ACC112 (cell line): ENCODE measurements at regions not wholly inside any gene's neighbourhood (a gene's known extent, or its start where the extent isn't known, plus 50 kb on each side); places are given as distances from the start of the nearest gene placed in this dataset.
"Not testable (repeated sequence)": the region's sequence is repeated elsewhere in the genome, so short reads cannot be mapped to it uniquely, and the experiment has no call there.

Experiments
- H2AFZ ChIP-seq: fragments of 200-600 bp; sonication (generic); one replicate; pipeline ENCODE4 v1.6.0; 2017; ENCODE audit warnings: antibody characterized with exemption, low read length; ENCODE audit not compliant: unreplicated experiment
- H3K27ac ChIP-seq: fragments of 200-600 bp; sonication (generic); 2 replicates; pipeline ENCODE4 v1.5.1; 2014; ENCODE audit warnings: low read depth, mild to moderate bottlenecking, antibody characterized with exemption, low read length, moderate library complexity
- H3K27me3 ChIP-seq: fragments of 200-600 bp; sonication (generic); 2 replicates; pipeline ENCODE4 v1.6.1; 2014; ENCODE audit warnings: mild to moderate bottlenecking, antibody characterized with exemption, low read length, moderate library complexity, mixed read lengths; ENCODE audit not compliant: insufficient read depth
- H3K36me3 ChIP-seq: fragments of 200-600 bp; sonication (generic); 2 replicates; pipeline ENCODE4 v1.6.1; 2016; ENCODE audit warnings: mild to moderate bottlenecking, antibody characterized with exemption, low read length, moderate library complexity, mixed read lengths; ENCODE audit not compliant: insufficient read depth
- H3K4me1 ChIP-seq: fragments of 200-600 bp; sonication (generic); one replicate; pipeline ENCODE4 v1.6.1; 2016; ENCODE audit warnings: low read length, mixed read lengths; ENCODE audit not compliant: insufficient read depth, unreplicated experiment, control insufficient read depth
- H3K4me3 ChIP-seq: fragments of 200-600 bp; sonication (generic); 2 replicates; pipeline ENCODE4 v1.5.1; 2014; ENCODE audit warnings: mild to moderate bottlenecking, low read depth, low read length
- H3K79me2 ChIP-seq: fragments of 200-600 bp; sonication (generic); one replicate; pipeline ENCODE4 v1.6.0; 2016; ENCODE audit warnings: low read length; ENCODE audit not compliant: control insufficient read depth, unreplicated experiment, insufficient read depth

GRCh38 chr15:101955840-101956239, 143.8 kb downstream of the OR4F15 start:
- H3K27ac ChIP-seq, H3K79me2 ChIP-seq, H3K4me1 ChIP-seq, H3K4me3 ChIP-seq, H3K36me3 ChIP-seq, H3K27me3 ChIP-seq, H2AFZ ChIP-seq: not testable (repeated sequence)

GRCh38 chr15:101958656-101959055, 146.7 kb downstream of the OR4F15 start:
- not testable (repeated sequence) for H3K79me2 ChIP-seq, H3K27me3 ChIP-seq, H3K27ac ChIP-seq, H2AFZ ChIP-seq, H3K4me1 ChIP-seq, H3K36me3 ChIP-seq, H3K4me3 ChIP-seq

- not testable (repeated sequence) for H3K4me1 ChIP-seq, H3K27me3 ChIP-seq, H3K4me3 ChIP-seq, H2AFZ ChIP-seq, H3K36me3 ChIP-seq, H3K79me2 ChIP-seq, H3K27ac ChIP-seq
Observed at GRCh38 chr15:101961263-101961662, 149.3 kb downstream of the OR4F15 start.

- H3K27ac ChIP-seq, H3K79me2 ChIP-seq, H3K27me3 ChIP-seq, H2AFZ ChIP-seq, H3K4me1 ChIP-seq, H3K36me3 ChIP-seq: not testable (repeated sequence)
- peak overlapping the region; percentile 38; the same call in 1 of the 2 replicates for H3K4me3 ChIP-seq
Observed at GRCh38 chr15:101961765-101962164, 149.8 kb downstream of the OR4F15 start.

GRCh38 chr15:101963687-101964086, 151.7 kb downstream of the OR4F15 start:
- not testable (repeated sequence) for H3K79me2 ChIP-seq

GRCh38 chr15:101965353-101965752, 153.4 kb downstream of the OR4F15 start:
- not testable (repeated sequence) for H3K27me3 ChIP-seq, H3K4me3 ChIP-seq, H3K36me3 ChIP-seq, H3K4me1 ChIP-seq, H3K27ac ChIP-seq, H3K79me2 ChIP-seq, H2AFZ ChIP-seq

More at GRCh38 chr15:101963687-101964086, 151.7 kb downstream of the OR4F15 start:
- H3K27me3 ChIP-seq, H2AFZ ChIP-seq, H3K4me1 ChIP-seq, H3K36me3 ChIP-seq, H3K4me3 ChIP-seq, H3K27ac ChIP-seq: not testable (repeated sequence)

GRCh38 chr15:101965860-101966259, 153.9 kb downstream of the OR4F15 start:
- not testable (repeated sequence) for H3K27ac ChIP-seq, H3K4me3 ChIP-seq, H2AFZ ChIP-seq, H3K36me3 ChIP-seq, H3K79me2 ChIP-seq, H3K27me3 ChIP-seq, H3K4me1 ChIP-seq

GRCh38 chr15:101967364-101967763, 155.4 kb downstream of the OR4F15 start:
- not testable (repeated sequence) for H3K27me3 ChIP-seq, H3K36me3 ChIP-seq, H3K4me3 ChIP-seq, H3K27ac ChIP-seq, H3K4me1 ChIP-seq, H2AFZ ChIP-seq, H3K79me2 ChIP-seq

GRCh38 chr15:101970605-101971004, 158.6 kb downstream of the OR4F15 start:
- not testable (repeated sequence) for H2AFZ ChIP-seq, H3K27ac ChIP-seq, H3K27me3 ChIP-seq, H3K4me3 ChIP-seq, H3K4me1 ChIP-seq, H3K36me3 ChIP-seq, H3K79me2 ChIP-seq

- not testable (repeated sequence) for H3K4me3 ChIP-seq, H3K4me1 ChIP-seq, H3K36me3 ChIP-seq, H2AFZ ChIP-seq, H3K79me2 ChIP-seq, H3K27ac ChIP-seq, H3K27me3 ChIP-seq
Observed at GRCh38 chr15:101977281-101977680, 165.3 kb downstream of the OR4F15 start.

GRCh38 chr15:101980206-101980910, 168.4 kb downstream of the OR4F15 start:
- H3K79me2 ChIP-seq, H3K36me3 ChIP-seq, H3K27ac ChIP-seq: not testable (repeated sequence)

More at GRCh38 chr15:101980206-101980910, 168.4 kb downstream of the OR4F15 start:
- H3K4me3 ChIP-seq, H2AFZ ChIP-seq, H3K27me3 ChIP-seq, H3K4me1 ChIP-seq: not testable (repeated sequence)
